ENCODE measurements at regions not wholly inside any gene's neighbourhood (a gene's known extent, or its start where the extent isn't known, plus 50 kb on each side); places are given as distances from the start of the nearest gene placed in this dataset.

DNA sequence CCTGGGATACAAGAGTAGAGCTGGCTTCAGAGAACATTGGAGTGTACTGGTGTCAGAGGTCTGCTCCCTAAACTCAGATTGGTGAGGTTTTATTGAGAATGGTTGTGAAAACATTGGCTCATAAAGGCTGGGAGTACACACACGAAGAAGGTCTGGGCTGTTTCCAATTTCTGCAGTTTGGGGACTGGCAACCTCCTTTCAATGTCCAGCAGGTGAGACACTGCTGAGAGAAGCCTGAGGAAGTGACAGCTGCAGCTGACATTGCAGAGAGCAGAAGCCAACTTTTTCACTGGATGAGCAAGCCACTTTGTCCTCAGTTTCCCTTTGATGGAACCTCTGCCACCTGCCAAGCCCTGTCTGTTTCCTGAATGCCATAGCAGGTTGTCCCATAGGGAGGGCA is 346.6 kb upstream of the SPRED2 start:
- H3K4me1 ChIP-seq (replicated peaks in 1 of 4; ENCODE audit: control insufficient read depth in 3 of 4, insufficient read depth in 4 of 4, low read length in 3 of 4), result no peaks in the 10 kb centered on the region; a peak in 1 of 7 replicates
- H2AK5ac ChIP-seq (ENCODE audit: low read depth, low read length), result no peak overlapping the region
- no peak overlapping the region for H3K4ac ChIP-seq (replicated peaks; ENCODE audit: insufficient read length, low read depth, low read length)
- H3K79me1 ChIP-seq (ENCODE audit: low read depth, low read length), result no peaks in the 10 kb centered on the region
- H3K4me3 ChIP-seq (ENCODE audit: extremely low read depth in 1 of 4, insufficient read depth in 2 of 4, low read depth in 3 of 4, low read length in 4 of 4), result no peak overlapping the region
- H2BK5ac ChIP-seq (ENCODE audit: low read depth, low read length), result no peak overlapping the region
- H4K20me1 ChIP-seq (replicated peaks in 1 of 2; ENCODE audit: control insufficient read depth in 1 of 2, insufficient read depth in 2 of 2, low read length in 2 of 2), result no peaks in the 10 kb centered on the region
- H2BK12ac ChIP-seq (ENCODE audit: low read depth, low read length), result no peak overlapping the region
- FAIRE-seq, result no peak
- H2BK15ac ChIP-seq (ENCODE audit: low read length), result no peak overlapping the region
- H3K27me3 ChIP-seq (replicated peaks in 1 of 4; ENCODE audit: control insufficient read depth in 3 of 4, extremely low read depth in 1 of 4, insufficient read depth in 3 of 4, low read length in 3 of 4), result no peaks in the 10 kb centered on the region
- no peak overlapping the region for H3K56ac ChIP-seq (replicated peaks; ENCODE audit: insufficient read length, low read depth, low read length)
- H3K23ac ChIP-seq (ENCODE audit: insufficient read length), result no peak overlapping the region
- H2BK20ac ChIP-seq (ENCODE audit: low read length), result no peak overlapping the region
- 93% methylated on average over 1 of the region's 1 CpG; no CpG with 5 or more reads in 1 of the 2 experiments for WGBS, 2 experiments (ENCODE audit: extremely low coverage in 1 of 2, insufficient coverage in 1 of 2, insufficient read length in 1 of 2, insufficient replicate concordance in 2 of 2, low coverage in 1 of 2, low lambda C conversion rate in 2 of 2, missing lambda C conversion rate in 1 of 2)
- H4K91ac ChIP-seq (replicated peaks; ENCODE audit: insufficient read length, low read length), result no peak overlapping the region
- no peak overlapping the region for H4K8ac ChIP-seq (ENCODE audit: extremely low read depth, insufficient read depth, low read length)
- no peaks in the 10 kb centered on the region for H3K23me2 ChIP-seq (ENCODE audit: low read depth, low read length)
- H3K4me2 ChIP-seq (ENCODE audit: insufficient read depth in 1 of 2, low read depth in 2 of 2, low read length in 2 of 2), result no peak overlapping the region
- H3K79me2 ChIP-seq (ENCODE audit: control insufficient read depth in 1 of 2, insufficient read depth in 2 of 2, low read length in 2 of 2), result no peaks in the 10 kb centered on the region
- no peak for DNase-seq (ENCODE audit: low read depth in 1 of 2, low spot score in 2 of 2)
- H3K14ac ChIP-seq (ENCODE audit: insufficient read length), result no peak overlapping the region
- no peak overlapping the region for H2AFZ ChIP-seq (ENCODE audit: low read length)
- no peaks in the 10 kb centered on the region for H3K9me3 ChIP-seq (ENCODE audit: insufficient read depth in 2 of 2, low read depth in 1 of 2, low read length in 1 of 2)
- H4K5ac ChIP-seq (ENCODE audit: insufficient read length, low read depth, low read length), result no peak overlapping the region
- ChIA-PET CTCF (ENCODE audit: partially characterized antibody) (no interaction called here), POLR2A (ENCODE audit: partially characterized antibody) (no interaction called here)
- H3K18ac ChIP-seq (ENCODE audit: extremely low read depth, low read length), result no peak overlapping the region
- H2BK120ac ChIP-seq (replicated peaks; ENCODE audit: low read depth, low read length), result no peak overlapping the region
- H3K27ac ChIP-seq (ENCODE audit: low read depth, low read length), result no peak overlapping the region
- H3K9ac ChIP-seq (replicated peaks in 1 of 4; ENCODE audit: extremely low read depth in 1 of 4, low read depth in 3 of 4, low read length in 3 of 4), result no peak overlapping the region
- no peaks in the 10 kb centered on the region for H3K36me3 ChIP-seq (ENCODE audit: control insufficient read depth in 2 of 4, insufficient read depth in 4 of 4, low read length in 3 of 4)
- TF ChIP-seq GABPA (IDR thresholded peaks at IDR 0.05; ENCODE audit: borderline replicate concordance, insufficient read depth, low read length) (no peak), TBP (IDR thresholded peaks at IDR 0.05; ENCODE audit: low read depth, low read length) (no peak)
